DOHH2 (cell line): ENCODE measurements at regions not wholly inside any gene's neighbourhood (a gene's known extent, or its start where the extent isn't known, plus 50 kb on each side); places are given as distances from the start of the nearest gene placed in this dataset.

Experiments
- H3F3A ChIP-seq: fragments of 200-600 bp; sonication (generic), shearing (Covaris generic); 2 replicates; pipeline ENCODE4 v1.6.0; 2016; ENCODE audit warnings: antibody characterized with exemption, mild to moderate bottlenecking; ENCODE audit not compliant: control insufficient read depth, insufficient read depth
- H3K27ac ChIP-seq: fragments of 200-600 bp; sonication (generic); 2 replicates; pipeline ENCODE4 v1.5.1; 2014; ENCODE audit warnings: low read depth, mild to moderate bottlenecking, low read length, moderate library complexity
- H3K27me3 ChIP-seq: fragments of 200-600 bp; sonication (generic); 2 replicates; pipeline ENCODE4 v1.6.1; 2014; ENCODE audit warnings: mild to moderate bottlenecking, low read length, mixed read lengths; ENCODE audit not compliant: control insufficient read depth
- H3K36me3 ChIP-seq: fragments of 200-600 bp; sonication (generic); 2 replicates; pipeline ENCODE4 v1.6.1; 2014; ENCODE audit warnings: mild to moderate bottlenecking, low read length, moderate library complexity, mixed read lengths; ENCODE audit not compliant: control insufficient read depth
- H3K4me1 ChIP-seq: fragments of 200-600 bp; sonication (generic); 2 replicates; pipeline ENCODE4 v1.6.1; 2014; ENCODE audit warnings: mild to moderate bottlenecking, low read length, mixed read lengths; ENCODE audit not compliant: control insufficient read depth
- H3K4me2 ChIP-seq: fragments of 200-600 bp; sonication (generic); 2 replicates; pipeline ENCODE4 v1.6.0; 2014; ENCODE audit warnings: mild to moderate bottlenecking, low read length, moderate library complexity
- H3K4me3 ChIP-seq: fragments of 200-600 bp; sonication (generic); 2 replicates; pipeline ENCODE4 v1.5.1; 2014; ENCODE audit warnings: mild to moderate bottlenecking, low read length, mixed read lengths
- H3K79me2 ChIP-seq: fragments of 200-600 bp; sonication (generic); 2 replicates; pipeline ENCODE4 v1.6.1; 2014; ENCODE audit warnings: mild to moderate bottlenecking, low read length, mixed read lengths; ENCODE audit not compliant: control insufficient read depth
- H3K9me2 ChIP-seq: fragments of 200-600 bp; sonication (generic); replicated peaks from 2 replicates; pipeline ENCODE4 v1.6.1; 2014; ENCODE audit warnings: mild to moderate bottlenecking, low read length, mixed read lengths; ENCODE audit not compliant: control insufficient read depth
- H3K9me3 ChIP-seq: fragments of 200-600 bp; sonication (generic); 2 replicates; pipeline ENCODE4 v1.6.1; 2014; ENCODE audit warnings: antibody characterized with exemption, low read length, mixed read lengths; ENCODE audit not compliant: control insufficient read depth, insufficient read depth
- H4K20me1 ChIP-seq: fragments of 200-600 bp; sonication (generic); 2 replicates; pipeline ENCODE4 v1.6.0; 2014; ENCODE audit warnings: low read depth, mild to moderate bottlenecking, antibody characterized with exemption, low read length, moderate library complexity; ENCODE audit not compliant: control insufficient read depth, insufficient read depth
- CTCF ChIP-seq: fragments of 200-600 bp; sonication (generic); IDR thresholded peaks from one replicate; pipeline ENCODE4 v1.5.1; 2014; ENCODE audit warnings: antibody characterized with exemption, mild to moderate bottlenecking, low read depth, low read length; ENCODE audit not compliant: poor library complexity, severe bottlenecking
- EZH2phosphoT487 ChIP-seq: fragments of 200-600 bp; sonication (generic); IDR thresholded peaks from 2 replicates; pipeline ENCODE4 v1.6.1; 2017; ENCODE audit warnings: borderline replicate concordance, mild to moderate bottlenecking, antibody characterized with exemption, low read length, moderate library complexity, mixed read lengths

GRCh38 chr2:236899950-236900640 lies 185.6 kb upstream of the COPS8 start:
- Histone ChIP-seq H3K27me3 (0 out of 2 replicates have a peak, but pooled peaks cover 9% of the 10 kb centered on the region), H3K36me3 (no peaks in the 10 kb centered on the region)
- TF ChIP-seq EZH2phosphoT487 (no peak), CTCF (no peak)

GRCh38 chr2:236901956-236902355 lies 183.7 kb upstream of the COPS8 start:
- Histone ChIP-seq H3K4me3 (no peak overlapping the region), H3F3A (no peaks in the 10 kb centered on the region), H3K9me3 (no peaks in the 10 kb centered on the region), H3K4me2 (no peak overlapping the region), H4K20me1 (no peaks in the 10 kb centered on the region), H3K27me3 (0 out of 2 replicates have a peak, but pooled peaks cover 5% of the 10 kb centered on the region), H3K36me3 (no peaks in the 10 kb centered on the region), H3K4me1 (no peaks in the 10 kb centered on the region), H3K79me2 (no peaks in the 10 kb centered on the region), H3K9me2 (no peaks in the 10 kb centered on the region), H3K27ac (no peak overlapping the region)
- TF ChIP-seq EZH2phosphoT487 (no peak), CTCF (no peak)

More at GRCh38 chr2:236899950-236900640, 185.6 kb upstream of the COPS8 start:
- Histone ChIP-seq H3K4me1 (no peaks in the 10 kb centered on the region), H3K79me2 (no peaks in the 10 kb centered on the region), H3F3A (no peaks in the 10 kb centered on the region), H3K4me3 (no peak overlapping the region), H4K20me1 (no peaks in the 10 kb centered on the region), H3K9me2 (no peaks in the 10 kb centered on the region), H3K27ac (no peak overlapping the region), H3K9me3 (no peaks in the 10 kb centered on the region), H3K4me2 (no peak overlapping the region)

- H3K4me1 ChIP-seq = no peaks in the 10 kb centered on the region
- H3K27me3 ChIP-seq = 0 out of 2 replicates have a peak, but pooled peaks cover 5% of the 10 kb centered on the region
- TF ChIP-seq CTCF = no peak
- no peak for TF ChIP-seq EZH2phosphoT487
Observed at GRCh38 chr2:236903978-236904377, 181.7 kb upstream of the COPS8 start.

More at GRCh38 chr2:236903978-236904377, 181.7 kb upstream of the COPS8 start:
- no peaks in the 10 kb centered on the region for H3K36me3 ChIP-seq
- no peaks in the 10 kb centered on the region for H4K20me1 ChIP-seq
- H3K4me3 ChIP-seq = no peak overlapping the region
- H3K4me2 ChIP-seq = no peak overlapping the region
- H3K9me2 ChIP-seq = no peaks in the 10 kb centered on the region
- no peaks in the 10 kb centered on the region for H3F3A ChIP-seq
- H3K9me3 ChIP-seq = no peaks in the 10 kb centered on the region
- H3K27ac ChIP-seq = no peak overlapping the region
- H3K79me2 ChIP-seq = no peaks in the 10 kb centered on the region
